Left lung (tissue), 4 donors: ENCODE measurements at regions not wholly inside any gene's neighbourhood (a gene's known extent, or its start where the extent isn't known, plus 50 kb on each side); places are given as distances from the start of the nearest gene placed in this dataset.

ENCODE experiments used
- ATAC-seq: fragments of 200-7000 bp; cut with Tn5 transposase; one replicate; pipeline ENCODE4 v1.9.1; 2020; ENCODE audit warnings: moderate library complexity
- DNase-seq, 4 donors: peaks; one replicate each; pipeline ENCODE4 v3.0.0-alpha.2; 2013 to 2020
- H3K27ac ChIP-seq, 2 donors: fragments of 200-600 bp; sonication (generic) in 1 of 2; one replicate each; pipeline versions ENCODE4 v1.5.0 to v1.8.0; 2020 to 2021
- H3K27me3 ChIP-seq, 2 donors: fragments of 200-600 bp; sonication (generic) in 1 of 2; one replicate each; pipeline versions ENCODE4 v1.5.0 to v1.8.0; 2020 to 2021
- H3K36me3 ChIP-seq, 2 donors: fragments of 200-600 bp; sonication (generic) in 1 of 2; one replicate each; pipeline versions ENCODE4 v1.5.0 to v1.8.0; 2020 to 2021
- H3K4me1 ChIP-seq, 2 donors: fragments of 200-600 bp; one replicate each; pipeline ENCODE4 v1.8.0; 2021
- H3K4me3 ChIP-seq, 2 donors: fragments of 200-600 bp; sonication (generic) in 1 of 2; one replicate each; pipeline versions ENCODE4 v1.5.0 to v1.8.0; 2020 to 2021; ENCODE audit warnings: mild to moderate bottlenecking in 1 of 2
- H3K9me3 ChIP-seq, 2 donors: fragments of 200-600 bp; sonication (generic) in 1 of 2; one replicate each; pipeline versions ENCODE4 v1.5.0 to v1.8.0; 2020 to 2021
- CTCF ChIP-seq, 2 donors: fragments of 200-600 bp; sonication (generic) in 1 of 2; IDR thresholded peaks; one replicate each; pipeline versions ENCODE4 v1.5.0 to v1.8.0; 2021; ENCODE audit warnings: antibody characterized with exemption in 2 of 2
- intact Hi-C, 2 donors: fragments of 100-400 bp; cut with DNase I; formaldehyde crosslinking; loops; one replicate each; pipeline versions ENCODE4 v1.11.2 to v1.14.2; 2022
- donor health status: DM: no; HTN: yes; CAD: no.
- donor health status: DM: no; HTN: no; CAD: no.

- Histone ChIP-seq H3K4me3 (no peak overlapping the region), H3K9me3 (no peaks in the 10 kb centered on the region), H3K27me3 (no peaks in the 10 kb centered on the region), H3K27ac (no peak overlapping the region), H3K36me3 (no peaks in the 10 kb centered on the region), H3K4me1 (peaks cover 14 to 64% of the 10 kb centered on the region in 2 donors)
- TF ChIP-seq CTCF (IDR thresholded peaks at IDR 0.05): no peak
- no peak for ATAC-seq
- intact Hi-C loops: no loop called here
- DNase-seq: no peak
These were observed 66.6 kb upstream of the WIPF1 start for GRCh38 chr2:174664084-174664759.

- no peak for DNase-seq
- Histone ChIP-seq H3K27me3 (no peaks in the 10 kb centered on the region), H3K27ac (peak overlapping the region; percentile 4 to 26), H3K4me3 (no peak overlapping the region), H3K9me3 (no peaks in the 10 kb centered on the region), H3K36me3 (no peaks in the 10 kb centered on the region), H3K4me1 (peaks cover 14 to 61% of the 10 kb centered on the region in 2 donors)
- no peak for TF ChIP-seq CTCF (IDR thresholded peaks at IDR 0.05)
- ATAC-seq: peak; percentile 45
- intact Hi-C loops: no loop called here
These were observed 65.9 kb upstream of the WIPF1 start for GRCh38 chr2:174663550-174663949.

- H3K36me3 ChIP-seq: no peaks in the 10 kb centered on the region
- intact Hi-C loops: no loop called here
- DNase-seq: no peak
- H3K4me3 ChIP-seq: no peak overlapping the region
- no peaks in the 10 kb centered on the region for H3K9me3 ChIP-seq
- peak; percentile 16 for ATAC-seq
- peaks cover 12 to 54% of the 10 kb centered on the region in 2 donors for H3K4me1 ChIP-seq
- no peak for TF ChIP-seq CTCF (IDR thresholded peaks at IDR 0.05)
- peak overlapping the region; percentile 4 to 26 for H3K27ac ChIP-seq
- no peaks in the 10 kb centered on the region for H3K27me3 ChIP-seq
These were observed 65.3 kb upstream of the WIPF1 start for GRCh38 chr2:174662859-174663258.

GRCh38 chr2:174662459-174662858 is 64.9 kb upstream of the WIPF1 start:
- TF ChIP-seq CTCF (IDR thresholded peaks at IDR 0.05): no peak
- Histone ChIP-seq H3K4me1 (peaks cover 8 to 50% of the 10 kb centered on the region in 2 donors), H3K9me3 (no peaks in the 10 kb centered on the region), H3K27ac (peak overlapping the region in 1 of 2 donors; percentile 26), H3K36me3 (no peaks in the 10 kb centered on the region), H3K4me3 (no peak overlapping the region), H3K27me3 (no peaks in the 10 kb centered on the region)
- DNase-seq (no peak), ATAC-seq (no peak)
- intact Hi-C loops: no loop called here

- Histone ChIP-seq H3K36me3 (no peaks in the 10 kb centered on the region), H3K27me3 (no peaks in the 10 kb centered on the region), H3K9me3 (peaks cover 0 to 5% of the 10 kb centered on the region in 2 donors), H3K4me3 (no peak overlapping the region), H3K4me1 (peaks cover 0 to 39% of the 10 kb centered on the region in 2 donors), H3K27ac (no peak overlapping the region)
- ATAC-seq: no peak
- DNase-seq: no peak
- intact Hi-C loops: no loop called here
- TF ChIP-seq CTCF (IDR thresholded peaks at IDR 0.05): no peak
These were observed 63.5 kb upstream of the WIPF1 start for GRCh38 chr2:174660984-174661675.
